ENCODE measurements at regions not wholly inside any gene's neighbourhood (a gene's known extent, or its start where the extent isn't known, plus 50 kb on each side); places are given as distances from the start of the nearest gene placed in this dataset.
"Not testable (repeated sequence)": the region's sequence is repeated elsewhere in the genome, so short reads cannot be mapped to it uniquely, and the experiment has no call there.

GRCh38 chr2:4053769-4054493 lies 350.6 kb downstream of the DCDC2C start:
- no peak overlapping the region for H3K4me3 Mint-ChIP-seq
- H3K27ac Mint-ChIP-seq, result no peak overlapping the region
- no peak for ATAC-seq
- no peak for DNase-seq (ENCODE audit: low spot score in 2 of 2)
- no peaks in the 10 kb centered on the region for H3K36me3 Mint-ChIP-seq
- peaks cover 3% of the 10 kb centered on the region for H3K9me3 Mint-ChIP-seq
- peaks cover 3% of the 10 kb centered on the region for H3K4me1 Mint-ChIP-seq

- no peak for ATAC-seq
- Mint-ChIP-seq H3K9me3 (peaks cover 2% of the 10 kb centered on the region), H3K4me1 (no peaks in the 10 kb centered on the region), H3K27ac (no peak overlapping the region), H3K4me3 (no peak overlapping the region), H3K36me3 (no peaks in the 10 kb centered on the region)
- no peak for DNase-seq (ENCODE audit: low spot score in 2 of 2)
These were observed 362.8 kb downstream of the DCDC2C start for GRCh38 chr2:4066217-4066616.

GRCh38 chr2:4073026-4073569 lies 369.7 kb downstream of the DCDC2C start:
- Mint-ChIP-seq H3K4me3 (no peak overlapping the region), H3K4me1 (no peaks in the 10 kb centered on the region), H3K9me3 (peaks cover 6% of the 10 kb centered on the region), H3K27ac (no peak overlapping the region), H3K36me3 (no peaks in the 10 kb centered on the region)
- ATAC-seq (no peak), DNase-seq (ENCODE audit: low spot score in 2 of 2) (no peak)

GRCh38 chr2:4077017-4077416 lies 373.6 kb downstream of the DCDC2C start:
- DNase-seq (ENCODE audit: low spot score in 2 of 2) (no peak), ATAC-seq (no peak)
- peaks cover 11% of the 10 kb centered on the region for H3K9me3 Mint-ChIP-seq
- H3K27ac Mint-ChIP-seq, result no peak overlapping the region
- no peak overlapping the region for H3K4me3 Mint-ChIP-seq
- H3K4me1 Mint-ChIP-seq, result no peaks in the 10 kb centered on the region
- H3K36me3 Mint-ChIP-seq, result no peaks in the 10 kb centered on the region

- no peak overlapping the region for H3K27ac Mint-ChIP-seq
- DNase-seq (ENCODE audit: low spot score in 2 of 2) (no peak), ATAC-seq (no peak)
- no peak overlapping the region for H3K4me3 Mint-ChIP-seq
- H3K36me3 Mint-ChIP-seq, result no peaks in the 10 kb centered on the region
- H3K9me3 Mint-ChIP-seq, result peaks cover 29% of the 10 kb centered on the region
- no peaks in the 10 kb centered on the region for H3K4me1 Mint-ChIP-seq
These were observed 381.8 kb downstream of the DCDC2C start for GRCh38 chr2:4085186-4085585.

GRCh38 chr2:4090668-4091630 lies 387.6 kb downstream of the DCDC2C start:
- H3K4me1 Mint-ChIP-seq, result no peaks in the 10 kb centered on the region
- DNase-seq (ENCODE audit: low spot score in 2 of 2), result no peak
- no peak for ATAC-seq
- H3K4me3 Mint-ChIP-seq, result no peak overlapping the region
- peaks cover 23% of the 10 kb centered on the region for H3K9me3 Mint-ChIP-seq
- no peak overlapping the region for H3K27ac Mint-ChIP-seq
- no peaks in the 10 kb centered on the region for H3K36me3 Mint-ChIP-seq

GRCh38 chr2:4091869-4092268 lies 388.5 kb downstream of the DCDC2C start:
- no peak for DNase-seq (ENCODE audit: low spot score in 2 of 2)
- no peak for ATAC-seq
- H3K4me3 Mint-ChIP-seq, result no peak overlapping the region
- no peaks in the 10 kb centered on the region for H3K4me1 Mint-ChIP-seq
- peaks cover 26% of the 10 kb centered on the region for H3K9me3 Mint-ChIP-seq
- H3K27ac Mint-ChIP-seq, result no peak overlapping the region
- H3K36me3 Mint-ChIP-seq, result no peaks in the 10 kb centered on the region

GRCh38 chr2:4094743-4095142 lies 391.4 kb downstream of the DCDC2C start:
- Mint-ChIP-seq H3K4me3 (no peak overlapping the region), H3K4me1 (no peaks in the 10 kb centered on the region), H3K27ac (no peak overlapping the region), H3K9me3 (peaks cover 19% of the 10 kb centered on the region), H3K36me3 (no peaks in the 10 kb centered on the region)
- ATAC-seq (no peak), DNase-seq (ENCODE audit: low spot score in 2 of 2) (no peak)

- Mint-ChIP-seq H3K9me3 (peaks cover 9% of the 10 kb centered on the region), H3K4me3 (no peak overlapping the region), H3K4me1 (no peaks in the 10 kb centered on the region), H3K36me3 (no peaks in the 10 kb centered on the region), H3K27ac (no peak overlapping the region)
- ATAC-seq (no peak), DNase-seq (ENCODE audit: low spot score in 2 of 2) (no peak)
These were observed 393.8 kb downstream of the DCDC2C start for GRCh38 chr2:4096978-4097766.

GRCh38 chr2:4098137-4098536 lies 394.8 kb downstream of the DCDC2C start:
- Mint-ChIP-seq H3K4me1 (no peaks in the 10 kb centered on the region), H3K9me3 (peaks cover 9% of the 10 kb centered on the region), H3K27ac (no peak overlapping the region), H3K36me3 (no peaks in the 10 kb centered on the region), H3K4me3 (no peak overlapping the region)
- no peak for DNase-seq (ENCODE audit: low spot score in 2 of 2)
- ATAC-seq, result no peak

GRCh38 chr2:4101936-4102335 lies 398.6 kb downstream of the DCDC2C start:
- no peak overlapping the region for H3K27ac Mint-ChIP-seq
- DNase-seq (ENCODE audit: low spot score in 2 of 2) (no peak), ATAC-seq (no peak)
- no peaks in the 10 kb centered on the region for H3K36me3 Mint-ChIP-seq
- no peaks in the 10 kb centered on the region for H3K4me1 Mint-ChIP-seq
- H3K9me3 Mint-ChIP-seq, result peaks cover 7% of the 10 kb centered on the region
- no peak overlapping the region for H3K4me3 Mint-ChIP-seq

- peaks cover 4% of the 10 kb centered on the region for H3K9me3 Mint-ChIP-seq
- DNase-seq (ENCODE audit: low spot score in 2 of 2) (no peak), ATAC-seq (no peak)
- H3K27ac Mint-ChIP-seq, result no peak overlapping the region
- H3K36me3 Mint-ChIP-seq, result no peaks in the 10 kb centered on the region
- H3K4me3 Mint-ChIP-seq, result no peak overlapping the region
- H3K4me1 Mint-ChIP-seq, result no peaks in the 10 kb centered on the region
These were observed 403.8 kb downstream of the DCDC2C start for GRCh38 chr2:4107179-4107578.

- H3K9me3 Mint-ChIP-seq, result no peaks in the 10 kb centered on the region
- no peak for ATAC-seq
- H3K4me3 Mint-ChIP-seq, result no peak overlapping the region
- H3K27ac Mint-ChIP-seq, result no peak overlapping the region
- H3K36me3 Mint-ChIP-seq, result no peaks in the 10 kb centered on the region
- no peak for DNase-seq (ENCODE audit: low spot score in 2 of 2)
- no peaks in the 10 kb centered on the region for H3K4me1 Mint-ChIP-seq
These were observed 406.9 kb downstream of the DCDC2C start for GRCh38 chr2:4110273-4110672.

- H3K36me3 Mint-ChIP-seq; DNase-seq (ENCODE audit: low spot score in 2 of 2); H3K4me1 Mint-ChIP-seq; ATAC-seq; H3K4me3 Mint-ChIP-seq; H3K27ac Mint-ChIP-seq: not testable (repeated sequence)
- H3K9me3 Mint-ChIP-seq, result peaks cover 15% of the 10 kb centered on the region
These were observed 412.1 kb downstream of the DCDC2C start for GRCh38 chr2:4115435-4115834.

- Mint-ChIP-seq H3K4me3 (no peak overlapping the region), H3K27ac (no peak overlapping the region), H3K4me1 (no peaks in the 10 kb centered on the region), H3K36me3 (no peaks in the 10 kb centered on the region), H3K9me3 (peaks cover 18% of the 10 kb centered on the region)
- no peak for ATAC-seq
- DNase-seq (ENCODE audit: low spot score in 2 of 2), result no peak
These were observed 419.4 kb downstream of the DCDC2C start for GRCh38 chr2:4122726-4123125.
